Body of pancreas (tissue), 4 donors: ENCODE measurements at regions not wholly inside any gene's neighbourhood (a gene's known extent, or its start where the extent isn't known, plus 50 kb on each side); places are given as distances from the start of the nearest gene placed in this dataset.

ENCODE experiments used
- POLR2A ChIP-seq, 3 donors: fragments of 450-650 bp; IDR thresholded peaks; one replicate each; pipeline ENCODE4 v1.6.1; 2016; ENCODE audit warnings: antibody characterized with exemption in 3 of 3, mild to moderate bottlenecking in 2 of 3
- TF ChIP-seq, protein P1 (sequence below), 7 experiments: fragments of 450-650 bp in 4 of 7; fragments of 200-600 bp in 3 of 7; sonication (generic) in 3 of 7; IDR thresholded peaks; one replicate each; pipeline ENCODE4 v1.5.1; 2016 to 2019; ENCODE audit warnings: antibody characterized with exemption in 7 of 7

DNA sequence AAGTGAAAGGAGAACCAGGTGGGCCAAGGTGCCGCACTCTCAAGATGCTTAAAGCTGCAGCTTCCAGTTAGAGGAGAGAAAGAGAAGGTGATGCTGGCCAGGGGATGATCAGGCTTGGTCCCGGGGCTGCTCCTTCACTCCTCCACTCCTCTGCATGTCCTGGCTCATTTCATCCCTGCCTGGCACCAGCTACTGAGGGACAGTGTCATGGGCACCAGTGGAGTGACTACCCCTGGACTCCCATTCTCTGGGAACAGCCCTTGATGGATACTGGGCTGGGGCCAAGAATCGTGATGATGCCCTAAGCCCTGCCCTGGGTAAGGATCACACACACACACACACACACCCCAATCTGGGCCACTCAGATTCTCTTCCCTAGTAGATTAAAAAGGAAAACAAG lies 243.7 kb downstream of the UACA start:
- TF ChIP-seq, protein P1, sequence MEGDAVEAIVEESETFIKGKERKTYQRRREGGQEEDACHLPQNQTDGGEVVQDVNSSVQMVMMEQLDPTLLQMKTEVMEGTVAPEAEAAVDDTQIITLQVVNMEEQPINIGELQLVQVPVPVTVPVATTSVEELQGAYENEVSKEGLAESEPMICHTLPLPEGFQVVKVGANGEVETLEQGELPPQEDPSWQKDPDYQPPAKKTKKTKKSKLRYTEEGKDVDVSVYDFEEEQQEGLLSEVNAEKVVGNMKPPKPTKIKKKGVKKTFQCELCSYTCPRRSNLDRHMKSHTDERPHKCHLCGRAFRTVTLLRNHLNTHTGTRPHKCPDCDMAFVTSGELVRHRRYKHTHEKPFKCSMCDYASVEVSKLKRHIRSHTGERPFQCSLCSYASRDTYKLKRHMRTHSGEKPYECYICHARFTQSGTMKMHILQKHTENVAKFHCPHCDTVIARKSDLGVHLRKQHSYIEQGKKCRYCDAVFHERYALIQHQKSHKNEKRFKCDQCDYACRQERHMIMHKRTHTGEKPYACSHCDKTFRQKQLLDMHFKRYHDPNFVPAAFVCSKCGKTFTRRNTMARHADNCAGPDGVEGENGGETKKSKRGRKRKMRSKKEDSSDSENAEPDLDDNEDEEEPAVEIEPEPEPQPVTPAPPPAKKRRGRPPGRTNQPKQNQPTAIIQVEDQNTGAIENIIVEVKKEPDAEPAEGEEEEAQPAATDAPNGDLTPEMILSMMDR (IDR thresholded peaks at IDR 0.05), result no peak
- TF ChIP-seq POLR2A (IDR thresholded peaks at IDR 0.05), result no peak
